K562 (cell line): ENCODE measurements at regions not wholly inside any gene's neighbourhood (a gene's known extent, or its start where the extent isn't known, plus 50 kb on each side); places are given as distances from the start of the nearest gene placed in this dataset.
A peak's percentile ranks its signal among the peaks of the same experiment; 100 is the strongest.

Source experiments
- ATAC-seq: fragments of 200-7000 bp; cut with Tn5 transposase; 3 replicates; pipeline ENCODE4 v1.9.1; 2020; ENCODE audit warnings: moderate library complexity
- BruUV-seq: library from RNA; stranded (reverse); fragments of 400-500 nt; replicated peaks from 2 replicates; lab custom pipeline; 2021; lab: Mats Ljungman, UMichigan
- CTCF ChIA-PET: fragments of 300-600 bp; formaldehyde crosslinking; extraction: SDS; loops from one replicate; lab custom pipeline; 2021; ENCODE audit warnings: low intra/inter-chr PET ratio; lab: Yijun Ruan, JAX
- POLR2A ChIA-PET: fragments of 300-600, 350-650 bp; sonication (Branson Sonifier 250); formaldehyde crosslinking; extraction: SDS; loops from one replicate; lab custom pipeline; 2021; ENCODE audit warnings: antibody characterized with exemption, inconsistent platforms; lab: Yijun Ruan, JAX
- DNase-seq, 4 experiments: peaks; one replicate each; pipeline versions ENCODE4 v3.0.0 to v3.0.0-alpha.2; 2011 to 2018; ENCODE audit warnings: low spot score in 3 of 4, mixed read lengths in 3 of 4; ENCODE audit errors: extremely low read depth in 1 of 4
- FAIRE-seq: peaks from 2 replicates; lab custom pipeline; 2011; peaks lifted over from hg19 to GRCh38; lab: Jason Lieb, UNC
- H2AFZ ChIP-seq: 2 replicates; pipeline ENCODE4 v1.6.0; 2011; ENCODE audit warnings: low read depth, low read length, control low read depth, inconsistent platforms
- H3K27ac ChIP-seq: fragments of 200-600 bp; 3 replicates; pipeline ENCODE4 v1.8.0; 2011; ENCODE audit warnings: low read depth, mild to moderate bottlenecking, control low read depth, inconsistent platforms, low read length, moderate library complexity, mixed read lengths; ENCODE audit errors: extremely low read depth
- H3K27me3 ChIP-seq, 2 experiments: fragments of 300-600 bp in 1 of 2; 2 replicates in 1 of 2; 3 replicates in 1 of 2; pipeline versions ENCODE4 v1.6.0 to v1.8.0; 2011; ENCODE audit warnings: inconsistent platforms in 2 of 2, low read length in 2 of 2, mild to moderate bottlenecking in 1 of 2, mixed read lengths in 1 of 2, moderate library complexity in 1 of 2; ENCODE audit not compliant: control insufficient read depth in 2 of 2, insufficient read depth in 2 of 2
- H3K36me3 ChIP-seq: fragments of 300-600 bp; 3 replicates; pipeline ENCODE4 v1.8.0; 2011; ENCODE audit warnings: mild to moderate bottlenecking, low read length, inconsistent platforms; ENCODE audit not compliant: control insufficient read depth, insufficient read depth
- H3K4me1 ChIP-seq, 2 experiments: fragments of 200-600 bp in 1 of 2; replicated peaks in 1 of 2; 2 replicates in 1 of 2; 3 replicates in 1 of 2; pipeline versions ENCODE4 v1.5.1 to v1.8.0; 2011; ENCODE audit warnings: inconsistent platforms in 2 of 2, low read length in 2 of 2, mild to moderate bottlenecking in 1 of 2, mixed read lengths in 1 of 2, moderate library complexity in 1 of 2; ENCODE audit not compliant: control insufficient read depth in 2 of 2, insufficient read depth in 2 of 2
- H3K4me2 ChIP-seq: 2 replicates; pipeline ENCODE4 v1.6.1; 2011; ENCODE audit warnings: low read length, control low read depth, inconsistent platforms, mixed read lengths; ENCODE audit not compliant: insufficient read depth
- H3K4me3 ChIP-seq: fragments of 200-600 bp; sonication (generic), shearing (Covaris generic); 2 replicates; pipeline ENCODE4 v1.5.1; 2016; ENCODE audit warnings: control low read depth, inconsistent platforms
- H3K79me2 ChIP-seq: fragments of 200-600 bp; 3 replicates; pipeline ENCODE4 v1.8.0; 2011; ENCODE audit warnings: low read length, inconsistent platforms; ENCODE audit not compliant: control insufficient read depth, insufficient read depth
- H3K9ac ChIP-seq, 2 experiments: 2 replicates each; pipeline versions ENCODE4 v1.6.0 to v1.6.1; 2011; ENCODE audit warnings: low read depth in 2 of 2, low read length in 2 of 2, control low read depth in 1 of 2, inconsistent platforms in 1 of 2, mild to moderate bottlenecking in 1 of 2, mixed read lengths in 1 of 2; ENCODE audit not compliant: insufficient read depth in 1 of 2
- H3K9me1 ChIP-seq: one replicate; pipeline ENCODE4 v1.6.0; 2011; ENCODE audit warnings: inconsistent platforms, mild to moderate bottlenecking, low read length, moderate library complexity; ENCODE audit not compliant: control insufficient read depth, insufficient read depth
- H3K9me3 ChIP-seq: replicated peaks from 2 replicates; pipeline ENCODE4 v1.5.1; 2011; ENCODE audit warnings: low read depth, low read length, inconsistent platforms; ENCODE audit not compliant: control insufficient read depth, insufficient read depth
- H4K20me1 ChIP-seq: replicated peaks from 2 replicates; pipeline ENCODE4 v1.6.1; 2011; ENCODE audit warnings: low read length, inconsistent platforms, mixed read lengths; ENCODE audit not compliant: control insufficient read depth, insufficient read depth
- CCNT2 ChIP-seq: IDR thresholded peaks from 2 replicates; pipeline ENCODE4 v1.6.1; 2011; ENCODE audit warnings: borderline replicate concordance, low read depth, mild to moderate bottlenecking, moderate library complexity, mixed read lengths, low read length; ENCODE audit not compliant: insufficient read length; ENCODE audit errors: extremely low read depth
- CREB3L1 ChIP-seq: fragments of 450-650 bp; IDR thresholded peaks from 2 replicates; pipeline ENCODE4 v1.6.1; 2014; ENCODE audit warnings: low read depth, mild to moderate bottlenecking, moderate library complexity, borderline replicate concordance
- CTBP1 ChIP-seq: fragments of 450-650 bp; IDR thresholded peaks from 2 replicates; pipeline ENCODE4 v1.6.1; 2016; ENCODE audit warnings: borderline replicate concordance
- DPF2 ChIP-seq: fragments of 450-650 bp; IDR thresholded peaks from 2 replicates; pipeline ENCODE4 v1.6.1; 2016
- ETS2 ChIP-seq: IDR thresholded peaks from 2 replicates; pipeline ENCODE4 v1.6.1; 2016; ENCODE audit warnings: borderline replicate concordance, missing genetic modification characterization, mild to moderate bottlenecking, moderate library complexity, missing compliant biosample characterization; ENCODE audit not compliant: poor library complexity, severe bottlenecking
- KLF6 ChIP-seq: fragments of 250-450 bp; sonication (Bioruptor Pico); IDR thresholded peaks from 2 replicates; pipeline ENCODE4 v1.4.0; 2020; ENCODE audit warnings: mild to moderate bottlenecking, moderate library complexity, borderline replicate concordance
- LARP7 ChIP-seq: fragments of 450-650 bp; IDR thresholded peaks from 2 replicates; pipeline ENCODE4 v1.6.1; 2016
- MCM7 ChIP-seq, 2 experiments: fragments of 450-650 bp; IDR thresholded peaks; 2 replicates each; pipeline ENCODE4 v1.6.1; 2016 to 2018
- NCOR1 ChIP-seq: fragments of 450-650 bp; IDR thresholded peaks from 2 replicates; pipeline ENCODE4 v1.6.1; 2016; ENCODE audit warnings: mild to moderate bottlenecking, moderate library complexity
- PML ChIP-seq: IDR thresholded peaks from 2 replicates; pipeline ENCODE4 v1.6.1; 2012; ENCODE audit warnings: low read length, inconsistent platforms
- PPARD ChIP-seq: fragments of 250-450 bp; sonication (Bioruptor Pico); IDR thresholded peaks from 2 replicates; pipeline ENCODE4 v1.8.0; 2022; ENCODE audit warnings: inconsistent platforms, mild to moderate bottlenecking, moderate library complexity
- SOX6 ChIP-seq: fragments of 450-650 bp; IDR thresholded peaks from 2 replicates; pipeline ENCODE4 v1.6.1; 2014; ENCODE audit warnings: mild to moderate bottlenecking
- SREBF2 ChIP-seq: sonication (generic); formaldehyde crosslinking; IDR thresholded peaks from 2 replicates; pipeline ENCODE4 v1.4.0; 2020; ENCODE audit warnings: mild to moderate bottlenecking, missing genetic modification reagents
- ZFX ChIP-seq: sonication (generic); formaldehyde crosslinking; IDR thresholded peaks from 2 replicates; pipeline ENCODE4 v1.8.0; 2022; ENCODE audit warnings: mild to moderate bottlenecking, missing genetic modification reagents, moderate library complexity
- ZNF512 ChIP-seq: IDR thresholded peaks from 2 replicates; pipeline ENCODE4 v1.6.1; 2016; ENCODE audit warnings: missing genetic modification characterization, missing compliant biosample characterization
- WGBS: fragments of 100-300 bp; shearing (Covaris generic); methylation state at CpG from one replicate; pipeline ENCODE4 v1.1.6; 2016; ENCODE audit warnings: low coverage, mixed read lengths; ENCODE audit not compliant: insufficient coverage; ENCODE audit errors: missing lambda C conversion rate; 5-methylcytosine and 5-hydroxymethylcytosine counted together
- in situ Hi-C: fragments of 300-500 bp; cut with MboI; formaldehyde crosslinking; loops from 4 replicates; pipeline ENCODE4 v1.15.0; 2018; ENCODE audit warnings: inconsistent platforms, mixed read lengths
- intact Hi-C: fragments of 100-400 bp; cut with micrococcal nuclease; formaldehyde crosslinking; loops from 2 replicates; pipeline ENCODE4 v1.14.2; 2022

GRCh38 chr12:28879379-28879778, 269.7 kb upstream of the FAR2 start:
- TF ChIP-seq ZNF512 (tag) (peak; percentile 44), PPARD (CRISPR knock-in tag) (no peak)
- TF ChIP-seq, all 486 proteins: peak for 1
- H3K36me3 ChIP-seq, result no peaks in the 10 kb centered on the region
- no TSS peak for BruUV-seq
- no peaks in the 10 kb centered on the region for H3K27me3 ChIP-seq
- 0% methylated on average over 1 of the region's 2 CpGs for WGBS
- ATAC-seq (no peak), DNase-seq (no peak), FAIRE-seq (no peak)
- ChIA-PET CTCF (no interaction called here), POLR2A (no interaction called here)
- H2AFZ ChIP-seq, result no peak overlapping the region
- in situ Hi-C loops, result no loop called here
- H3K4me3 ChIP-seq, result no peak overlapping the region
- no peak overlapping the region for H3K9ac ChIP-seq
- H3K27ac ChIP-seq, result no peak overlapping the region
- H3K4me2 ChIP-seq, result no peak overlapping the region
- H3K9me1 ChIP-seq, result no peaks in the 10 kb centered on the region
- H4K20me1 ChIP-seq, result no peaks in the 10 kb centered on the region
- no peaks in the 10 kb centered on the region for H3K79me2 ChIP-seq
- intact Hi-C loops, result loop anchor here (10.0 kb wide), 1 partner anchor 1145 kb away; no protein-coding TSS in a partner anchor
- no peaks in the 10 kb centered on the region for H3K9me3 ChIP-seq
- H3K4me1 ChIP-seq, result peaks cover 0 to 2% of the 10 kb centered on the region in 2 experiments; a peak in 1 of 5 replicates

GRCh38 chr12:28882444-28882843, 266.6 kb upstream of the FAR2 start:
- ATAC-seq (no peak), DNase-seq (peak in 1 of 4 experiments; percentile 15), FAIRE-seq (no peak)
- ChIA-PET CTCF (no interaction called here), POLR2A (interaction anchor here (0.6 kb wide), 1 partner anchor 43 kb away, joined by 4 read pairs; no protein-coding TSS in a partner anchor)
- no peaks in the 10 kb centered on the region for H3K9me3 ChIP-seq
- H3K79me2 ChIP-seq, result no peaks in the 10 kb centered on the region
- H2AFZ ChIP-seq, result no peak overlapping the region
- H3K27me3 ChIP-seq, result no peaks in the 10 kb centered on the region
- no TSS peak for BruUV-seq
- in situ Hi-C loops, result no loop called here
- 3% methylated on average over 2 of the region's 2 CpGs for WGBS
- no peak overlapping the region for H3K4me3 ChIP-seq
- H3K9ac ChIP-seq, result no peak overlapping the region
- no peaks in the 10 kb centered on the region for H4K20me1 ChIP-seq
- H3K27ac ChIP-seq, result no peak overlapping the region
- no peaks in the 10 kb centered on the region for H3K9me1 ChIP-seq
- intact Hi-C loops, result no loop called here
- no peaks in the 10 kb centered on the region for H3K36me3 ChIP-seq
- H3K4me1 ChIP-seq, result peaks cover 0 to 2% of the 10 kb centered on the region in 2 experiments; a peak in 1 of 5 replicates
- H3K4me2 ChIP-seq, result no peak overlapping the region
- TF ChIP-seq CCNT2 (peak; percentile 27), CTBP1 (no peak; the same call in 1 of the 2 replicates), KLF6 (CRISPR knock-in tag) (no peak), LARP7 (no peak), SREBF2 (no peak), ZFX (CRISPR knock-in tag) (no peak), NCOR1 (peak; percentile 42), MCM7 (IDR thresholded peaks at IDR 0.05) (no peak), ETS2 (tag) (no peak), SOX6 (peak; percentile 51; the same call in 1 of the 2 replicates), DPF2 (peak; percentile 48), PML (peak; percentile 72; the same call in 1 of the 2 replicates), CREB3L1 (no peak)
